GM18870 (cell line): ENCODE measurements at regions not wholly inside any gene's neighbourhood (a gene's known extent, or its start where the extent isn't known, plus 50 kb on each side); places are given as distances from the start of the nearest gene placed in this dataset.
"Not testable (repeated sequence)": the region's sequence is repeated elsewhere in the genome, so short reads cannot be mapped to it uniquely, and the experiment has no call there.

Experiments used
- ATAC-seq: cut with Tn5 transposase; IDR thresholded peaks from one replicate; pipeline ENCODE4 v1.9.1; 2021; ENCODE audit warnings: moderate library complexity; ENCODE audit not compliant: unreplicated experiment

- no peak for ATAC-seq
Measured at GRCh38 chr13:105897575-105897974, 637.9 kb downstream of the EFNB2 start.

DNA sequence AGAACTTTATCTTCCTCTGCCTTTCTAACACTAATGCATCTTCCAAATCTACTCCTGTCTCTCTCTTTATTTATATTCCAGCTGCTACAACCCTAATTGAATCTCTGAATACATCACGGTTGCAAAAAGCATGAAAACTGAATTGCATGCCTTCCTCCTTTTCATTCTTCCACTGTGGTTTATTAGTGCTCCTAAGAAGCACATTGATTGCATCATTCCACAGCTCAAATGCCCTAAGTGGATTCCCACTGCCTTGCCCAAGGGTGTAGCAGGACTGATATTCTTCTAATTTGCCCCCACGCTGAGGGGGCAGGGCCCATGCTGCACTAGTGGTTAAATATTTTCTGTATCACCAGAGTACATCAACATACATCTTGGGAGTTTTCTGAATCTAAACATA is 640.8 kb downstream of the EFNB2 start:
- no peak for ATAC-seq

- ATAC-seq: no peak
Measured at GRCh38 chr13:105890509-105890908, 645.0 kb downstream of the EFNB2 start.

- ATAC-seq: no peak
Measured at GRCh38 chr13:105878119-105878700, 657.3 kb downstream of the EFNB2 start.

DNA sequence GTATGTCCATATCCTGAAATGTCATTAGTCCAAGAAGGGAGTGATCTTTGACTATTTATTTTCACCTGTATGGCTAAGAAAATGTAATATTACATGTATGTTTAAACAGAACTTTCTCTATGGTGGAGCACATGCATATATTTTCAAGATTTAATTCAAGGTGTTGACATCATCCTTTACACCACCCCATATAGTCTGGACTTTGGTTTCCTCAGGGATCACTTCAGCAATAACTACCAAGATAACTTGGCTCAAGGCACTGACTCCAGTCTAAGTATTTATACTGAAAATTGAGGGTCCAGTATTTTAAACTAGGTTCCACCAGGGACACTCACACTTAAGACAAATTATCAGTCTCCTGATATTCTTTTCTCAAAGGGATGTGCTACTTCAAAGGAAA is 660.6 kb downstream of the EFNB2 start:
- ATAC-seq: no peak

- no peak for ATAC-seq
Measured at GRCh38 chr13:105871768-105872167, 663.7 kb downstream of the EFNB2 start.

- no peak for ATAC-seq
Measured at GRCh38 chr13:105871326-105871725, 664.1 kb downstream of the EFNB2 start.

GRCh38 chr13:105863300-105863920 is 672.1 kb downstream of the EFNB2 start:
- ATAC-seq: no peak

DNA sequence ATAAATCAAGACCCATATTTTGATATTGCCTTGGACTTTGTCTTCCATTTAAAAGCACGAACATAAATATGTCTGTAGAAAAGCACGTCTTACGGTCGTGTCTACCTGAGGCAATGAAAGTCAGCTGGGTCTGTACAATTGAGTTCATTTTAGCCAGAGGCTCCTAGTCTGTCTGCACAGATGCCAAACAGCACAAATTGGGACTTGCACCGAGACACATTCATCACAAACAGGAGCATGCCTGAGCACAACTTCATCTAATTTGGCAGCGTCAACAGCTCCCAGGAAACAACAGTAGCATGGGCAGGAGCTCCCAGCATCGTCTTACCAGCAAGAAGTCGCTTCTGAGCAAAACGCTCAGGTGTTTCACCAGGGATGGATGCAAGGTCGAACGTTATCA is 687.0 kb downstream of the EFNB2 start:
- ATAC-seq: no peak

- no peak for ATAC-seq
Measured at GRCh38 chr13:105847527-105848291, 687.8 kb downstream of the EFNB2 start.

DNA sequence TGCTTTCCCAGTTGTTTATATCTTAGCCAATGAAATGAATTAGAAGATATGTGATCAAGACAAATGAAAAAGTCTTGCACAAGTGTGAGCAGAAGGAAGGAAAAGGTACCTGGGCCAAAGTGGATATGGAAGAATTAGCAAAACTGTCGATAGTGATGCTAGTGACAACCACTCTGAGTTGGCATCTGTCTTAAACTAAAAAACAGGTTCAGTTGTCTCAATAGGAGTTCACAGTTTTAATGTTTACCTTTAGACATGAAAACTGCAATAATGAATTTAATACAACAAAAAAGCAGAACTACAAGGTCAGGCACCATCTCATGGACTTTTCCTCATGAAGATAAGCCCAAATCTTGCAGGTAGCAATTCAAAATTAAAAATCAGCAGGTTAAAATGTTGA is 688.5 kb downstream of the EFNB2 start:
- ATAC-seq: no peak

DNA sequence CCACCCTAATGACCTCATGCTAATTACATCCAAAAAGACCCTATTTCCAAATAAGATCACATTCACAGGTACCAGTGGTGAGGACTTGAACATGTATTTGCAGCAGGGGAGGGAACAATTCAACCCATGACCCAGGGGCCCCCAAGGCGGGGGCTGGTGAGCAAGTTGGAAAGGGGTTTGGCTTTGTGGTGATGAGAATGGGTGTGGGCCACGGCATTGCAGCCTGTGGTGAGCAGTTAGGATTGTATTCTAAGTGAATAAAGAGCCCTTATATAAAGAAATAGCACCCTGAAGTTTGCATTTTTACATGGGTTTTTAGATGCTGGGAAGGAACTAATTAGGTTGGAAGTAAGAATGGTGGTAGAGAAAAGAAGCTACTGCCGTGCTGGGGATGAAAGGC is 694.2 kb downstream of the EFNB2 start:
- no peak for ATAC-seq

DNA sequence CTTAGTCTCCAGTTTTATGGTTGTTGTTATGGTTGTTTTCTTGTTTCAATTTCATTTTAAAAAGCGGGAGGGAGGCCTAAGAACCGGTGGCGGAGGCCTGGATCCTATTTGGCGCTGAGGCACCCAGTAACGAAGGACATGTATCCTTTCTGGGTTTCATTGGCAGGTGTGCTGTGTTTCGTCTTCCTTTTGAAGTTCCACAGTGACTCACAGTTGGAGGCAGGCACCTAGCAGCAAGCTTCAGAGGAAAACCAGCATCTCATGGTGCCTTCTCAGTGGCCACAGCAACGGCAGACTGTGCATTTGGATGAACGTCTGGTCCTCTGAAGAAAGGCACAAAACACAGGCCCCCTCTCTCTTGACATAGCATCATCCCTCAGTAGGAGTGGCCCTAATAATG is 697.2 kb downstream of the EFNB2 start:
- ATAC-seq: no peak

DNA sequence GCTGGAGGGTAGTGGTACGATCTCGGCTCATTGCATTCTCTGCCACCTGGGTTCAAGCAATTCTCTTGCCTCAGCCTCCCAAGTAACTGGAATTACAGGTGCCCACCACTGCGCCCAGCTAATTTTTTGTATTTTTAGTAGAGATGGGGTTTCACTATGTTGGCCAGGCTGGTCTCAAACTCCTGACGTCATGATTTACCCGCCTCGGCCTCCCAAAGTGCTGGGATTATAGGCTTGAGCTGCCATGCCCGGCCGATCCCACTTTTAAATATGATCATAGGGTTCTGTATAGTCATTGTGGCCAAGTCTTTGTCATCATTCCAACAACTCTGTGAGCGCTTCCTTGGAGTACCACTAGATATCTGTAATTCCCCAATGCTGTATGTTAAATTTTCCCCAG is 698.2 kb downstream of the EFNB2 start:
- not testable (repeated sequence) for ATAC-seq

- ATAC-seq: no peak
Measured at GRCh38 chr13:105830821-105831220, 704.6 kb downstream of the EFNB2 start.

GRCh38 chr13:105827111-105827809 is 708.2 kb downstream of the EFNB2 start:
- no peak for ATAC-seq

GRCh38 chr13:105825071-105825470 is 710.4 kb downstream of the EFNB2 start:
- no peak for ATAC-seq

DNA sequence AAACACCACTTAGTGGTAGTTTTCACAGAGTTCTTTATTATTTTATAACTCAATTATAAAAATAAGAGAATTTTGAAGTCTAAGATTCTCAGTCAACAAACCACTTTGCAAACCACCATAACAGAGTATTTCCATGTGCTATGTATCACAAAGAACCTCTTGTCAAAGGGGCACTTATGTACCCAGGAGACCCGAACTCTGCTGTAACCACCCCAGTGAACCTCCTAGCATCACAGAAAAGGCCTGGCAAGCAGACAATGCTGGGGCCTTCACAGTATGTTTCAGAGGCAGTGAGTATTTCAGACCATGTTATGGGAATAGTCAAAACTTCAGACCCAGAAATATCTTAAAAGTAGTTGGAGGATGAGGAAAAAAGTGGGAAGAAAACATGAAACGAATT is 714.1 kb downstream of the EFNB2 start:
- ATAC-seq: no peak

GRCh38 chr13:105820415-105820814 is 715.0 kb downstream of the EFNB2 start:
- ATAC-seq: no peak

DNA sequence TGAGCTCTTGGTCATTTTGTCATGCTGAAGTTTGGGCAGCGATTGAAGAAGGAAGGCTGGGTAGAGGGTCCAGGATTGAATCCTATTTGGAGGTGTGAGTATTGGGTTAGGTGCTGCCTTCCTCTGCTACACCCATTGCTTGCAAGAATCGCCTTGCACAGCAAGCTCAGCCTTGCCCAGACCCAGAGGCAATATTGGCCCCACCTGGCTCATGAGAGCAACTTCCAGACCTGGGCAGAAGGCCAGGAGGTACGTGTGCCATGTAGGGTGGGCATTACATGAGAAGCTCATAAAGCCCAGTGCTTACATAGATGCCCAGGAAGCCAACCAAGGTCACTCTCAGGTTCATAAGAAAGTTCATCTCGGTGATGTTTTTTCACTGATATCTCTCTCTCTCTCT is 718.0 kb downstream of the EFNB2 start:
- ATAC-seq: no peak

DNA sequence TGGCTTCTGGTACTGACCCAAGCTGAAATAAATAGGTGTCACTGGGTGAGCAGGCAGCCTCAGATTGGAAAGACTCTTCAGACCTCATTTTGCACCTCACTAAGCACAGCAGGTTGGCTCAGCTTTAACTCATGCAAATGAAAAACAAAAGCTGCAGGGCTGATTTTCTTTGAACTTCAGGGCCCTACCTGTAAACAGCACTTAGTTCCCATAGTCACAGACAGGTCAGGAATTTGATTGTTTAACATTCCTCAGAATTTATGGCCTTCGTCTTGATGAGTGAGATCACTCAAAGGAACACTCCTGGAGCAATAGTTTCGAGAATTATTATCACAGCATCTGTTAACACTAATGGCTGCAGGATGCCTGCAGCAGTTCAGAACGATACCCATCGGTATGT is 718.5 kb downstream of the EFNB2 start:
- no peak for ATAC-seq

DNA sequence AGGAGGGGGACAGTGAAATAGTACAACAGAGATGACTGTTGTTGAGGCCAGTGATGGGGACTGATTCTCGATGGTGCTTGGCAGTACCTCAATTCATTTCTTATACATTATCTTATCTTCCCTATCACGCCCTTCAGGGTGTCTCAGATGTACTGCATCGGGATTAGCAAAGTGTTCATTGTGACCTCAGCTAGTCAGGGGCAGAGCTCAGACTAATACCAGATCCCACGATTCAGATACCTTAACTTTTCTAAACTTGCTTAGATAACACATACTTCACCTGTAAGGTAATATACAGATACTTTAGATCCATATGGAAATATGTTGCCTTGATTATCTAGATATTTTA is 720.6 kb downstream of the EFNB2 start:
- ATAC-seq: no peak
